Muscle of arm (tissue), 1 donor: ENCODE measurements at regions not wholly inside any gene's neighbourhood (a gene's known extent, or its start where the extent isn't known, plus 50 kb on each side); places are given as distances from the start of the nearest gene placed in this dataset.
"Not testable (repeated sequence)": the region's sequence is repeated elsewhere in the genome, so short reads cannot be mapped to it uniquely, and the experiment has no call there.

Experiments
- DNase-seq: peaks from one replicate; pipeline ENCODE4 v3.0.0-alpha.2; 2013

DNA sequence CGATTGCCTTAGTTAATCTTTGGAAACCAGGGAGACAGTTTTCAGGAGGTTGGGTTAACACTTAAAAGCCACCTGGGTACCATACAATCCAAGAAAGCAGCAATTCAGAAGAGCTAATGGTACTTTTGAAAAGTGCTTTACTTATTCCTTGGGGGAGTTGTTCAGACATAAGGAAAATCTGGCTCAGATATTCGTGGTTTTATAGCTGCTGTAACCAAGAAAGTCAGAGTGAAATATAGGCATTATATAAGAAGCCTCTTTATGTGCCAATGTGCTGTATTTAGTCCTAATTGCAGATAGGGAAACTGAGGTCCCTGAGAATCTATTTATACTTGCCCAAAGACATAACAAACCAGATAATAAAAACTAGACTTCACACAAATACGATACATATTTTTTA is 387.5 kb downstream of the COG6 start:
- no peak for DNase-seq

DNA sequence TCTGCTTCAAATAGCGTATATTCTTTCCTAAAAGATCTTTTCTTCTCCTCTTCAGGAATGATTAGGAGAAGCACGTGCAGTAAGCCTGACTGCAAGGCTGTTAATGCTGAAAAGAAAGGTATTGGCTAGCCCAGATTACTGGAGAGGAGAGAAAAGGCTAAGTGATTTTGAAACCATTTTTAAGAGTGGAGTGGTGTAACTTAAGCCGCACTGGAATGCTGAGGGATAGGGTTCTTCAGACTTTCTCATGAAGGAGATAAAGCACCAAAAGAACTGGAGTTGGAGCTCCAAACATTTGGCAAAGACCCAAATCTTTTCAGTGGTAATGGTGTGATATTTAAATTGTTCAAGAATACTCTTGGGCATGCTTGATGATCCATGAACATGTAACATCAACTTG is 388.3 kb downstream of the COG6 start:
- no peak for DNase-seq

DNA sequence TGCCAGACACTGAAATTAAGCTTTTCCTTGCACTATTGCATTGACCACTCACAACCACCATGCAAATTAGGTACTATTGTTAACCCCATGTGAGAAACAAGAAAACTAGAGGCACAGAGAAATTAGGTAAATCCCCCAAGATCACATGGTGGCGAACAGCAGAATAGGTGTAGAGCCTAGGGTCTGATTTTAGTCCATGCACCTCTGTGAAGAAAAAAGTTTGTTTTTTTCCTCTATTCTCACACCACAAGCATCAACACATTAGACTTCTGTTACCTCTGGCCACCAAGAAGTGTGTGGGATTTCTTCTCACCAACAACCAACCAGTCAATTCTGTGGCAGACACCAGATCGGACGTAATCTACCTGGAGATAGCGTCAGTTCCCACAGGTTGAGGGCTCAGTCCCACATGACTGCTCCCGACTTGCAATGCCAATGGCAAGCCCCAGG is 391.9 kb downstream of the COG6 start:
- DNase-seq: no peak

DNA sequence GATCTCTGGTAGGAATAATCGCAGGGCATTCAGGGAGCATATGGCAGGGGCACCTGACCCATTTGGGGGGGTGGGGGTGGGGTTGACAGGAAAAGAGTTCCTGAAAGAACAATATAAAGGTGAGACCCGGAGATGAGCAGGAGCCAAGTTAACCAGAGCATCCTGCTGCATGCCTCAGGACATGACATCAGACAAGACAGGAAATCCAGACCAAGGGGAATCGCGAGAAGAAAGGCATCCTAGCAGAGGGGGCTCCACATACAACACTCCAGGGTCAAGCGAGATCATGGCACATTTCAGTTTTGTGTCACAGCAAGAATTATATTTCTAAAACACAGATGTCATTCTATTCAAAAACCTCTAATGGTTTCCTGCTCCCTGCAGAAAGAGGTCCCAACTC is 393.1 kb downstream of the COG6 start:
- DNase-seq: no peak

DNA sequence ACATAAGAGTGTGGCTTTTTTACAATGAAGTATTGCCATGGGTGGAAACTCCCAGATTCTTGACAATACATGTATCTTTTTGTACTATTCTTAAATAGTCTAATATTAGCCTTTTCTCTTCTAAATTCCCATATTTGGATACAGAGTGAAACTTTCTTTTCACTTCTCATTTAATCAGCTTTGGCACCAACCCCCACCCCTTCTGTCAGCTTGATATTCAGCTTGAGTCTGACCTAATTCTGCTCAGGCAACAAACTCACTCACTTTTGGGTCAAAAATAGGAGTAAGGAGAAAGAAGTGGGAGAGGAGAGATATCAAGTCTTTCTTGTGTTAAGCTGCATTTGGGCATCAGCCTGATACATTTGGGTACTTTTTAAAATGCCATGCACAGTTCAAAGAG is 397.5 kb downstream of the COG6 start:
- DNase-seq: no peak

DNA sequence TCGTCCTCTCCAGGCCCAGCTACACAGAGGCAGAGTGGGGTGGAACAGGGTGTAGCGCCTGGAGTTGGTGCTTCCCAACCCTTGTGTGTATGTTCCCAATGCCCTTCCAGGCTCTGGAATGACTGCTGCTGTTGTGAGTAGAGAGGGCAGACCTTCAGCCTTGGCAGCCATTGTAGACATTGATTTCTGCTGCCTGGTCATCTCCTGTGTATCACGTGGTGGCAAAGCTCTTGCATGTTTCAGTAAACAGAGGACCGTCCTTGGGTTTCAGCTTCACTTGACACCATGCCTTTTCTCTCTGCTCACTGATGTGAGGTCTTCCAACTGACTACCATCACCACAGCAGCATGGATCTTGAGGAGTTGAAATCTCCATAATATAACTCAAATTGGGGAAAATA is 397.9 kb downstream of the COG6 start:
- no peak for DNase-seq

DNA sequence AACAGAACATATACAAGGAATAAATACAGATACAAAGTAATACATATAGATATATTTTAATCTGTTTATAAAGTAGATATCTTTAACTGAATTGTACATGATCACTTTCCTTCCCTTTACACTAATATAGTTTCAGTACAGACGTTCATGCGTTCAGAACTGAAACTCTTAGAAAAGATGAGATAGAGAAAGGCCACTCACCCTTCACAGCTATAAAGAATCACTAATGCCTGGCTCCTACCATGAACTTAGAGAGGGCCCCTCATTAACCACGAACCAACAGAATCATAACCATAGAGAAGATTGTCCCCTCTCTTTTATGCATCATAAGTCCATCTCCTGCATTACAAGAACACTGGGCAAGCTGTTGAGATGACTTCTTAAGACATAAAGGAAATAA is 399.0 kb downstream of the COG6 start:
- not testable (repeated sequence) for DNase-seq

DNA sequence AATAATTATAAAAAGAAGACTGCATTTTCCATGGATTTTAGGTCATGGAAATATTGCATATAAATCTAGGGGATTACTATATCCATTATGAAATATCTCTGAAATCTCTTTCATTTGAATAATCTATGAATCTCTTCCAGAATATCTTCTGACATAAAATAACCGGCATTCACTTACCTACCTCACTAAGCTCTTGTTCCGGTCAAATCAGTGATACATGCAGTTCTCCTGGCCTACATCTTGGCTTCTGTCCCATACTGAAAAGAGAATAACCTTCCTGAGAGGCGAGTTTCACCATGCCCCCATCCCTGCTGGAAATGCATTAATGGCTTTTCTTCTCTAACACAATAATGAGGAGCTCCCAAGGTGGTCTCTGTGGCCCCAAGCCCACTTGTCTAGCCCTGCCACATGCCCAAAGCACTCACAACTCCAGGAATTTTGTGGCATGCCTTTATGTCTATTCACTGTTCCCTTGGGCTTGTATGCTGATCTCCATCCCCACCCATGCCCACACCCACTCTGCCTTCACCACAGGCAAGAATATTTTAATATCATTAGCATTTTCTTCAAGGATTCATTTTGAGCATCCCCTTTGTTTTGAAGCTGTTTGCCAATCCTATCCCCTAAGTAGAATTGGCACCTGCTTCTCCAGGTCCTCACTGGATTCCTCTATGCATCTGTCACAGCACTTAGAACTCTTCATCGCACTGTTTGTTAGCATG is 401.6 kb downstream of the COG6 start:
- DNase-seq: no peak

DNA sequence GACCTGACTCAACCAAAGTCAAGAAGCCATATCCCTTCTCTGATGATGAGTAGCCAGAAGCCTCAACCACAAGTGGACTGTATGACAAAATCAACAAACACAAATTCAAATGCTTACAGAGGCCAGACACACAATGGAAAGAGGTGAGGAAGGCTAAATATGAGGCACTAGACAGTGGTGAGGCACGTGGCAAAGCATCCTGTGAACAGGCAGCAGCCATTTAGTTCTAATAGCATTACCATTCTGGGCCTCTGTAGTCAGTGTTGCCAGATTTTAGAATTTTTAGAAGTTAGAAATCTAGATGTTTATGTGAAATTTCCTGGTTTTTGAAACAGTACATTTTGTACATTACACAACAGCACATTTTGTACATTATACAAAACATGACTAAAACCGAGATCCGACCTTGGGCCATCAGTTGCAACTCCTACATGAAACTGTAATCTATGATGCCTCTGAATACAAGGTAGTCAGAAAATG is 403.3 kb downstream of the COG6 start:
- no peak for DNase-seq

DNA sequence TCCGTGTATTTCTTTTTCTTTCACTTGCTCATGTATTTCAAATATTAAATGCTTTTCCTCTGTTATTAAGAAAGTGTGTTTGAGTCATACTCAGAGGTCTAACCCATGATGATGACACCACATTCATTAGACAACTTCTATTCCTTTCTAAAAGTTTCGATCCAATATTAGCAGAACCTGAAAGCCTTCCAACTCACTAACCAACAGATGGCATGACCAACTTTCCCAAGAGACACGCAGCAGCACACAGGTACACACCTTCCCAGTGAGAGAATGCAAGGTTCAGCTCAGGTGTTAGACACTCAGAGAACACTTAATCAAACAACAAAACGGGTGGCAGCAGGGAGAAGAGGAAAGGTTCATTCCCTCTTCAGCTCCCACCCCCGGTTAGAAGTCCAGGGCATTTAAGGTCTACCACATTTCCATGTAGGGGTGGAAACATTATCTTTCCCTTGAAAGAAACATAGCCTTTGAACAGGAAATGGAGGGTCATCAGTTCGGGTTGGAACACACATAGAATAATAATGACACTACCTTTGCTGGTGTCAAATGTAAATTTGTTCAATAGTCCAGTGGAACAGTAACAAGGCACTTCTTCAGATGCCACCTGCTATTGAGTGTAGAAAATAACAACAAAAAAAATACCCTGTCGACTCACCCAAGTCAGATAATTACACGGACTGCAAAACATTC is 404.2 kb downstream of the COG6 start:
- no peak for DNase-seq

DNA sequence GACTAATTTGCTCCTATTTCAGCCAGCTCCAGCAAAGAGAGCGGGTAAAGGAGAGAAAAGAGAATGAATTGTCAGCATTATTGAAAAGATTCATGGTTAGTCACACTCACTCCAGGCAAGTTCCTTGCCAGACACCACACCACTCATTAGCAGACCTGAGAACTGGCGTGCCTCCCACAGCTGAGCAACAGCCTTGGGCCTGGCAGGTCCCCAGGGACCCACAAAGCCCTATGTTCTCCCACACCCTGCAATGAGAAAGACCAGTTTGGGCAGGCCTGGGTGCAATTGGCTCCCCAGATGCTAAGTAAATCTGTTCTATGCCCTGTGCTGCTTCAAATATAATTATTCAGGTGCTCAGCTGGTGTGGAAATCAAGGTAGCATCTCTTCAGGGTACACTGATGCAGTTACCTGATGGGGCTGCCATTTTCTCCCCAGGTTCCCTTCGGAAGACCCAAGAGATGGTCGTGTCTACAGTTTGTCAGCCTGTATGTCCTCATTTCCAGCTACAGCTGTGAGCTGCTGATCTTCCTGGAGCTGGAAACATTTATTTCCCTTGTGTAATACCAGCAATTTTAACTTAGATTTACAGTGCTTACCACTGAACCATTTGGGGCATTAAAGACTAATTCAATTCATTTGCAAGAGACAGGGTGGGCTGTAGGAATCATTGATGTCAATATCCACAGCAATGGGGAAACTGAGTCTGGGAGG is 405.0 kb downstream of the COG6 start:
- DNase-seq: no peak

DNA sequence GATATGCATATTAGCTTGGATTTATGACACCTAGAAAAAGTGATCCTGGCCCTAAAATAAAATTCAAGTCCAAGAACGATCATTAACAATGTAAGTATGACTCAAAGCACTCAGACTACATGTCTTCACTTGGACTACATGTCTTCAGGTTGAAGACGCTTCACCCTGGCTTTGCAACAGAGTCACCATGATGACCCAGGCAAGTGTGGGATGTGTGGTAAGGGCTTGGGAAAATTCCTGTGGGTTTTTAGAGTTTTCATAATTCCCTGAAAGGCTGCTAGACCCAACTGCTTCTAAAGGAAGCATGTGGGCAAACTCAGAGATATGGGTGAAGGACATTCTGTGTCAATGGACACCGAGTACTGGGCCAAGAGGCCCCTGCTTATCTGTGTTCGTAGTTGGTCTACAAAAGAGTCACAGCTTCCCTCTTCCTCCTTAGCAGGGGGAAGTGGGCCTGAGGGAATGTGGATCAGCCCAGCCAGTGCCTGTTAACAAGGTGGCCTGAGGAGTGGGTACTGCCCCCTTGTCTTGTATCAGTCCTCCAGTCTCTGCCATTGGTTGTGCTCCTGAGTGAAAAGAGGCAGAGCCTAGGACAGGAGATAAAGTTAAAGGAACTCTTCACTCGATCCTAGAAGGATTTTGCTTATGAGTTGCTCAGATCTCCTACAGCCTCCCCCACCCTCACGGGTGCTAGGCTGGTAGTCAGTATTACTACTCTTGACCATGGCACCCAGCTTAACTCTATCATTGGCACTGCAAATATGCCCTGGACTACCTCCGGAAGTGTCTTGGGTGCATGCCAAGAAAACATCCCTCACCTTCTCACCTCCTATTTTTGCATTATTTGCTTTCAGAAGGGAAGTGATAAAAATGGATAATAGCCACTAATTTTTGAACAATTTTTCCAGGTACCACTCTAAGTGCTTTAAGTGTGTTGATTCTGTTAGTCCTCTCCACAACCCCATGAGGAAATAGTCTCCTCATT is 406.3 kb downstream of the COG6 start:
- no peak for DNase-seq

DNA sequence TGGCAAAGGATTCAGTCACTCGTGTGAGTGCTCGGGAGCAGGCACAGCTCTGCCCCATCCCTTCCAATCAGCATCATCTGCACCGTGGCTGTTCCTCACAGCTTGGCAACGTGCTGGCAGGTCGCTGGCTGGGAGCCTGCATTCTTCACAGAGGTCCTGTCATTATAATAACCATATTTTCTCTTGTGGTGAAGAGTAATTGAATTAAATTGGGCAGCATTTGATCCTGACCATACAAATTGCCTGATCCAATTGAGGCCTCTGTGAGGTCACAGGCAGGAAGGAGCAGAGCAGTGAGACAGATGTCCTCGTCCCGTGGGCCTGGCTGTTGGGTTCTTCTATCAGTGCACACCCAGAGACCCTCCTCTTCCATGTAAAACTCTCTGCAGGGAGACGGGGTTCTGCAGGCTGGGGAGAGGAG is 407.8 kb downstream of the COG6 start:
- DNase-seq: no peak

DNA sequence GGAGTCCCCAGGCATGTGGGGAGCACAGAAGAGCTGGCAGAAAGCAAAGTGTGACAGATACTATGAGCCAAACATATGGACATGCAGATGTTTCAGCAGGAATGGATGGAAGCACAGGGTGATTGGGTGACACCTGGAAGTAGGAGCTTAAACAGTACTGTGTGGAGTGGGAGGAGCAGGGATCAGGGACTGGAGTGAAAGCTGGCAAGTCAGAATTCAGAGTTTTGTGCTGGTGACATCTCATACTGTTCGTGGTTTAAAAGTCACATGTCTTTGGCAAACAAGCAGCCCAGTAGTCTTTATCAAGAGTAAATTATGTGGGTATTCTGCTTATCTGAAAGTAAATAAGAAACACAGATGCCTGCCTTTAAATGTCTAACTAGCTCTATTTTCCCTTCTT is 408.2 kb downstream of the COG6 start:
- DNase-seq: no peak

DNA sequence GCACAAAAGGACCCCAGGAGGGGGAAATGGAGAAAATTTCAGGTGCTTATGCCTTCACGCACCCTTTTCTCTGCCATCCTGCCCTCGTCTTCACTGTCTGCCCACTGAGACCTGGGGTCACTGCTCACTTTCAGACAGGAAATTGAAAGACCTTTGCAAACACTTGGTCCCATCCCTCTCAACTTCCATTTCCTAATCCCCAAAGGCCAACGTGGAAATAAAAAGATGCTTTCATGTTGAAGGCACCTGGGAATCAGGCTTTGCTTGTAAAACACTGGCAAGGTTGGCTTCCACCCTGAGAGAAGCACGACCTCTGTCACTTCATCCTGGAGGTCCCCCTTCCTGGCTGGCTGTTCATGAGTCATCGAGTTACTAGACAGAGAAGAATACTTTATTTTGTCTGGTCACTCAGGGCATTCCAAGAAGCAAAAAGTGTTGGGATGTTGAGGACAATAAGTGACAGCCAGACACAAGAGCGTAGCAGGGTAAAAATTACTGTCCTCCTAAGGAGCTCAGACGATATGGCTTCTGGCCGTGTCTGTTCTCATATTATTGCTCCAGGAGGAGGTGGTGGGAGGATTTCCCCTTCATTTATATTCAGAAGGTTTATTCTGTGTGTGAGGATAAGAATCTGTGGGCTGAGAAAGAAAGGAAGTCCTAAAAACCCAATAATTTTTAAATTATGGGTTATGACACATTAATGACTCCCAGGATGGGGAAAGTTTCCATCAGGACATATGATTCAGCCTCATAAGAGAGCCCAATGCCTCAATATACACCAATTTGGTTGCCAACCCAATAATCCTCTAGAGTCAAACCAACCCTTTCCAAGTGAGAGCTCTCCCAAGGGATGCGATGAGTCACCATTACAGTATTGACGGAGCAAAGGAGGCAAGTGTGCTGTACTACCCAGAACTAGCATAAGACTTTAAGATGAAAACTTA is 409.0 kb downstream of the COG6 start:
- no peak for DNase-seq

DNA sequence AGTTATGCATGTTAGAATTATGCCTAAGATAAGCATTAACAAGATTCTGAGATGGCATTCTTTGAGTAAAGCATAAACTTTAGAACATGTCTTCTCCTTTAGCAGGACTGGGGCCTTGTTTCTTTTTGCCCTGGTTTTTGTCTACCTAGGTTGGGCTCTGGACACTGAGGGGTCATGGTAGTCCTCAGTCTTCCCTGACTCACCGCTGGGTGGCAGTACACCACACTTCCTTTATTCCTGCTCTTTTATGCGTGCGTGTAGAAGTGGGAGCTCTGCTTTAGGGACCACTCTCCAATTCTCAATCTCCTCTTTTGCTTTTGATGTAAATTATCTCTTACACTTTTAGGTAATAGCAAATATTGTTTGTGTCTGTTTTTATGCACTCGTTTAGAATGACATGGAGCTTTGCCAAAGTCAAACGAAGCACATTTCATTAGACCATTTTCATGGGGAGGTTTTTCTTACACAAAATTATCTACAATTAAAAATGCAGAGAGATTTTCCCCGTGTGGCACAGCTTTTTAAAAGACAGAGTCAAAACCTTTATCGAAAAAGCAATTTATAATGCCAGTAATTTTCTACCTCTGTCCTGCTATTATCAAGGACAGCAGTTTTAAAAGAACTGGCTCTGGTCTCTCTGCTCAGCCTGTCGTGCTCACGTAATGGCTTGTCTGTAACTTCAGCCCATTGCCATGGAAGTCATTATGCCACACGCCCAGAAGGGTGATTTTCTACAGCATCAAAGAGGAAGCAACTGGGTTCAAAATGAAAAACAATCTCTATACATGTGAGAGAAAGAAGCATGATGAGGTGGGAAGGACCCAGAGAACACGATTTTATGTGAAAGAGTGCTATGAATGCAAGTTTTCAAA is 413.9 kb downstream of the COG6 start:
- peak; percentile 81 for DNase-seq

DNA sequence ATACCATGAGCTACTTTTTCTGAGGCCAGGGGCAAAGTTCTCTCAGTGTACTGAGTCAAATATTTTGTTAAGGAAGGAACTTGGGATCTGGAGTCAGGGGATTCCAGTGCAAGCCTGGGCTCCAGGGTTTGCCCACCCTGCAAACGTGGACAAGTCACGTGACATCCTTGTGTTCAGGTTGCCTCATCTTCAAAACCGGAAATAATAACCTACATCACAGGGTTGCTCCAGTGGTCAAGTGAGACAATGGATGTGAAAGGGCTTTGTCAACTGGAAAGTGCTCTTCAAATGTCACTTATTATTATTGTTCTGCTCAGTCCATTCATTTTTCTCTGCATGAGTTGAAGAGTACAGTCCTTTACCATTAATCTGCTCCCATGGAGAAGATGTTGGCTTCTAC is 414.9 kb downstream of the COG6 start:
- no peak for DNase-seq

DNA sequence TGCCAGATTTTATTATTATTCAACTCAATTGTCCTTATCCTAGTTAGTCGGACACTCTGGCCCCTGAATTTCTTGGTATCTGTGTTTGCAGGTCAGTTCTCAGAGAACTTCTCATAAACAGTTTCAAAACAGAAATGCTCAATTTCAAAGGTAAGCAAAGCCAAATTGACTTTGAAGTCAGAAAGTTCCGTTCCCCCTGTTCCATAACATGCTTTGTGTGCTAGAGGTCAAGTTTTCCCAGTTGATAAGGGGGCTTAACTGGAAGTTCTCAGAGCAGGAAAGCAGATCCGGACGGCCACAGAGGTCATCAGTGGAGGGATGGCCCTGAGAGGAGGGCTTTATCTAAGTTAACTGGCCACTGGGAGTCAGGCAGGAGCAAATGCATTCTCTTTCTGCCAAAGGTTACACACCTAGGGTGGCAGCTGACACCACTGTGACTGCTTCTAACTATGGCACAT is 417.2 kb downstream of the COG6 start:
- DNase-seq: no peak

DNA sequence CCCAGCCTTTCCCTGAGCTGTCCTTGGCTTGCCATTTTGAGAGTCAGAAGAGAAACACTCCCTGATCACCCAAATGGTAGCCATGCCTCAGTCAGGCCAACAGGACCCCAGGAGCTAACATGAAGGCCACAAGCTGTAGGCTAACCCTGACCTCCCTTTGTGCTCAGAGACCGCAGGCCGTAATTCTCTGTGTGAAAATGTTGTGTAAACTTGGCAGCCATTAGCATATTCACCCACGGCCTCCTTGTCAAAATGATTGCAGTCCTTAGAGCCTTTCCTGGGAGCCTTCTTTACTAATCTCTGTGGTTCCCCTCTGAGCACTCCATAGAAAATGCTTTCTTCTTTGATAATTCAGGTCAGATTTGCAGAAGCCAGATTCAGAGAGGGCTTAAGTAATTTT is 418.9 kb downstream of the COG6 start:
- DNase-seq: no peak
